HG03378 (cell line): ENCODE measurements at regions not wholly inside any gene's neighbourhood (a gene's known extent, or its start where the extent isn't known, plus 50 kb on each side); places are given as distances from the start of the nearest gene placed in this dataset.

Experiments used
- ATAC-seq: cut with Tn5 transposase; IDR thresholded peaks from one replicate; pipeline ENCODE4 v1.9.1; 2021; ENCODE audit warnings: mild to moderate bottlenecking, moderate library complexity; ENCODE audit not compliant: unreplicated experiment

DNA sequence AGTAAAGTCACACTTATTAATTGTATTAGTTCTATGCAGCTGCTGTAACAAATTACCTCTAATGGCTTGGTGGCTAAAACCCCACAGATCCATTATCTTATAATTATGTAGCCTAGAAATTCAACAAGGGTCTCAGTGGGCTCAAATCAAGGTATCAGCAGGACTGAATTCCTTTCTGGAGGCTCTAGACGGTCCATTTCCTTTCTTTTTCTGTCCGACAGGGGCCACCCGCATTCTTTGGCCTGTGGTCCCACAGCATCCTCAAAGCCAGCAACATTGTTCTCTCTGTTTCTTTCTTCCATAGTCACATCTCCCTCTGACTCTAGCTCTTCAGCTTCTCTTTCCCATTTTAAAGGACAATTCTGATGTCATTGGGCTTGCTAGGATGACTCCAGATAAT lies 276.3 kb upstream of the ZNF717 start:
- no peak for ATAC-seq

DNA sequence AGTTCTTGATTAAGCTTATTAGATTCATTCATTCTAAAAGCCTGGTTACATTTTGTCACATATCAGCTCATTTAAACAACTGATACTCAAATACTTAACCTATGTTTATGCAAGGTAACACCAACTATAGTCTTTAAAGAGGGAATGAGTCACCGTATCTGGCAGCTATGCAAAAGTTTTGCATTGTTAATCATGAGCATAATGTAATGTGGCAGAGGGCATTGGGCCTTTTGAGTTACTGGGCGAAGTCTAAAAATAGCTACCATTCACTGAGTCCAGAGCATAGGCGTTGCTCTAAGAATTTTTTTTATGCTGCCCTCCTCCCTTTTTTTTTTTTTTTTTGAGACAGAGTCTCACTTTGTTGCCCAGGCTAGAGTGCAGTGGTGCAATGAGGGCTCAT lies 277.7 kb upstream of the ZNF717 start:
- no peak for ATAC-seq

DNA sequence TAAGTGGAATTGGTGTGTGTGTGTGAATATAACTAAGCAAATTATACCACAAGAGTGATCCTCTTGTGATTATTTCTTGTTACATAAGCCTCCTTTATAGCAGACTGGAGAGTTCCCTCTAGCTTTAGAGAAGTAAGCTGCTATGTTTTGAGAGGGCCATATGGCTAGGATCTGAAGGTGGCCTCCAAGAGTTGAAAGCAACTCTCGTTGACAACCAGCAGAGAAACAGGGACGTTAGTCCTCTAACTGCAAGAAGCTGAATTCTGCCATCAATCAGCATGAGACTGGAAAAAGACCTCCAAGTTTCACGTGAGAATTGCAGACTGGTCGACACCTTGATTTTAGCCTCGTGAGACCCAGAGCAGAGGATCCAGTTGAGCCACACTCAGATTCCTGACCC lies 278.5 kb upstream of the ZNF717 start:
- no peak for ATAC-seq

DNA sequence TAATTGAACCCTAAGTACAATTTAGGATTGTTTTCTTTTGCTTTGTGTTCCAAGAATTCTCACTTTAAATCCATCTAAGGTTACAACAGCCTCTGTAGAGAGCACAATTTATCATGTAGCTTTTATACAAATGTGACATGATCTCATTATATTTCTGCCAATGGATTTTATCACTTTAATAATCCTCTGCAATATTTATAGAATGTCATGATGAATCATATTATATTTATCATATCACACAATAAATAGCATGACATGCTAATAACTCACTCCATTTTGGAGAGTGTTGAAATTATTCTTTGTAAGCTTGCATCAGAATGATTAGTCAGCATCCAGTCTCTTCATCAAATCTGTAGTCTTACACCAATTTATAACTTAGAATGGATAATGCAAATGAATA lies 280.6 kb upstream of the ZNF717 start:
- ATAC-seq, result no peak

DNA sequence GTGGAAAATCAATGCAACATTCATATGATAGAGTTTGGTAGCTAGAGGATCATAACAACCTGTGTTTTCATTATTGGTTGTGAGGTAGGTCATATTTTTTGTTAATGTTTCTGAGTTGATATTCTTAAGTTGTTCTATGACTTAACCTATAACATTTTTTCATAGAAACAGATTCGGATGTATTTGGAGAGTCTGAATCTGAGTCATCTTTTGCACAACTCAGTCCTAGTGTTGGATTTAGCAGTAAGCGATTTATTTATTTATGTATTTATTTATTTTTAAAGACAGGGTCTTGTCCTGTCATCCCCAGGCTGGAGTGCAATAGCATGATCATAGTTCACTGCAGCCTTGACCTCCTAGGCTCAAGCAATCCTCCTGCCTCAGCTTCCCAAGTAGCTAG lies 292.8 kb upstream of the ZNF717 start:
- ATAC-seq, result no peak

DNA sequence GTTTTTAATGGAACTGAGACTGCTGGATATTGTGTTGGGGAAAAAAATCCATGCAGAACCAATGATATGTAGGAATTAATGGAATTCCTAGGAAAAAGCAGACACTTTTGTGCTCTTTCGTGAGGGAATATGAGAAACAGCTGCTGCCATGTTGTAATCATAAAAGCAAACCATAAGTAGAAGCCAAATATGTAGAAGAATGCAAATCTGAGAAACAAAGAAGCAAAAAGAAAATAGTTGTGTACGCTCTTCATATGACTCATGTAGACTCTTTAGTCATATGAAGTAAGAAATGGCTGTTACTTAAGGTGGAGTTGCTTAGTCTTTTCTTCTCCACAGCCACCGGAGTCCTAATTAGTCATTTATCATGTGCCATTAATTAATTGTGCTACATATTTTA lies 298.6 kb upstream of the ZNF717 start:
- ATAC-seq, result no peak

DNA sequence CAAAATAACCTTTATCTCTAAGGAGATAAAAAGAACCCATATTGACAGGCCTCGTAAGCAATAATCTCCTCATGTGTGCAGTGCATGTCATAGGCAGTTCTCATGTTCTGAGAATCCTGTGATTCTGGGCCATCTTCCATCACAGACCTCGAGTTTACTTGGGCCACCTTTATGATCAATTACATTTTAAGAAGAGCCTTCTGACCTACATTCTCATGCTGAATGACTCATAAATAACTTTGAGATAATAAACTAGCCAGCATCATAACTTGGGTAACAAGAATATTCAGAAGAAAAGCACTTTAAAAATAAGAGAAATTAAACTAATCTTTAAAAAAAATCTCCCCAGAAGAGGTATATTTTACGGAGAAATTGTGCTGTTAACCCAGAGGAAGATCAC lies 310.7 kb upstream of the ZNF717 start:
- ATAC-seq, result no peak

DNA sequence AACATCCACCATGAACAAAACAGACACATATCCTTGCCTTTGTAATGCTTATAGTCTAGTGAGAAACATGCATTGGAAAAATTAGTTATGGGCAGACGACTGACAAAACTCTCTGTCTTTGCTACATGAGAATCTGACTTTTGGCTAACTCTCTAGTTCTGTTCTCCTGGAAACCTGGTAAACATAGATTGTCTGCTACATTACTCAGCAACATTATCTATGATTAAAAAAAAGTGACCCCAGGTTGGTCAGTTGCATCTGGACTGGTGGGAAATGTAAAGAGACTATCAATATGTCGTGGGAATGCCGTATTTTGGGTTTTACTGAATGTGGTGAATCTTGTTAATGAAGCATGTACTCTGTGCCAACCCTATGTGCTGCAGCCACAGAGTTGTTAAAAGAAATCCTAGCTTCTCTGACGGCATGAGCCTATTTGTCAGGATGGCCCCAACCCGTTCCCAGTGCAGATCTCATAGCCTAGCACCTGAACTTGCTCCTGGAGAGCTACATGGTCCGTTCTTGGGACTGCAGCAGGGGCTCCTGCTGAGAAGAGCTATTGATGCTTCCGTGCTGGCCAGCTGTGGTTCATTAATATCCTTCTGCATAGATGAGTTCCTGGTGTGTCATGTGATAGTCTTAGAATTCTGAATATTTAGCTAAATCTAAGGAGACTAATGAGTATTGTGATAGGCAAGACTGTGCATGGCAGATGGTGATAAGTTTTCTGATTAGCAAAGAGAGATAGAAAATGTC lies 311.7 kb upstream of the ZNF717 start:
- ATAC-seq, result no peak

DNA sequence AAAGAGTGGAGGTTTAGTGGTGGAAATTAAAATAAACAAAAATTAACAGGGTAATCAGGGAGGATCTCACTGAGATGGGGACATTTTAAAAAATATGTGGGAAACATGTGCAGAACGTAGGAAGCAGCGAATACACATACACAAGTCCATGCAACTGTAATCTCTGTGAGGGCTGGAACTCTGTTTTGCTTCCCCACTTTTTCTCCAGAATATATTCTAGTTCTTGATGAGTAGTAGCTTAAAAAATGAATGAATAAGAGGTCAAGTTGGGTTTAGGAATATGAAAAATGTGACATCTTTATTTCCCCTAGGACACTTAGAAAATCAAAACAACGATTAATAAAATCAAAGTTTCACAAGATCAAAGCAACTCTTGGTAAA lies 312.2 kb upstream of the ZNF717 start:
- ATAC-seq, result no peak

DNA sequence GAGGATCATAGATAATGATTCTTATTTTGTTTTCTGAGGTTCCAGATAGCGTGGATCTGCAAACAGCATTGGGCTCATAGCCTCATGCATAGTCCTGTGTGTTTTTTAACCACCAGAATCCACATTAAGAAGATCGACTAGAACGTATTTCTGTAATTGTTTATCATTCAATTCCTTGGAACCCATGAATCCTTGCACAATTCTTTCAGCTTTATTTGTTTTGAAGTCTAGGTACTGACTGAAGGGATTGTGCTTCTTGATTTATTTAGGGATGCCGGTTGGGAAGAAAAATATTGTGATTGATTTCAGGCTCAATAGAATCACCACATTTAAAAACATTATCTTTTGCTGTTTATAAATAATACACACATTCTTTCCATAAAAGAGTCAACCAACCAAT lies 314.6 kb upstream of the ZNF717 start:
- ATAC-seq, result no peak

DNA sequence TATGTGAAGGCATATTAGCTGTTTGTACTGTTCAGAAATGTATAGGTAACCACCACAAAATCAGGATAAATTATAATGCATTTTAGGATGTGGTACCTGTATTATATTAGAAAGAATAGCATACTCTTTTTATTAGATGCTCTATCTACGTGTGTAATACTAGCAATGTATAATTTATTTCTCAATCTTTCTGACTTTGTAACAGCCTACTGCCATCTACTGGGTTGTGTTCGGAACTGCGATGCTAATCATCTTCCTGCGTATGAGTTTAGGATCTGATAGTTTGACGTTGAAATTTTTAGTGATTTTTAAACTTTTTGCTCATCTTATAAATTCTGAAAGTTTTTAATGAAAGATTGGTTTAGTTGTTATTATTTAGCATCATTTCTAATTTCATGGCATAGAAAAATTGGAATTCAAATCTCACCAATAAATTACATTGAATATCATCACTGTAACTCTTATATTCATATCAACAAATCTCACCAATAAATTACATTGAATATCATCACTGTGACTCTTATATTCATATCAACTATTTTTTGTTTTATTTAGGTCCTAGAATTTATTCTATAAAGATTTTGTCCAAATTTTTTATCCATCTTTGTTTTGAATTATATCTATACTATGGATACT lies 322.7 kb upstream of the ZNF717 start:
- peak; percentile 56 for ATAC-seq

DNA sequence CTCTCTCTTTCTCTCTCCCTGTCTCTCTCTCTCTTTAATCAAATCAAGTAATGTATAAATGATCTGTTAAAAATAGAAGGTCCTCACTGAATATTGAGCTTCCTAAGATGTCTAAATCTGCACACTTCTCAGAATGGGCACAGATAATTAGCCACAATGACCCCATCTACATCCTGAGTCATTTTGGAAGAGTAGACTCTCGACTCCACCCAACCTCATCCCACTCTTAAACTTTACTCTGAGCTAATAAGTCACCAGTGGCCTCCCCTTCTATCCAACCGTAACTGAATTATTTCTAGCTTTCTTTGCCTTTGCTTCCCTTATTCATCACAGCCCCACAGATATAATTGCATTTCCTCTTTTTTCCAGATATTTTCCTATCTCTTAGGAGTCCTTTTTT lies 326.5 kb upstream of the ZNF717 start:
- no peak for ATAC-seq

DNA sequence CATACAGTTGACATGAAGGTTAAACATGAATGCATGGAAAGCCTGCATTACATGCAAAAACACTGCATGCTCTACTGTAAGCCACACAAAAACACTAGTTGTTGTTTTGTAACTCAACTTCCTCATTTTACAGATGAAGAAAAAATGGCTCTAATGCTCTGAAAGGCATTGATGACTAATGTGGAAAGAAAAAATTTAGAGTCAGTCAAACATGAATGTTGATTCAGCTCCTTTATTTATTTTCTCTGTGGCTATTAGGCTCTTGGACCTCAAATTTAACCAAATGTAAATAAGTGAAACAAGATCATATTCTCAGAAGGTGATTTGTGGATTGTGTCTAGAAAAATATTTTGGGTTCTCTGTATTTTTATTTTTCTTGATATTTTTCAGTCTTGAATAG lies 336.7 kb upstream of the ZNF717 start:
- no peak for ATAC-seq

DNA sequence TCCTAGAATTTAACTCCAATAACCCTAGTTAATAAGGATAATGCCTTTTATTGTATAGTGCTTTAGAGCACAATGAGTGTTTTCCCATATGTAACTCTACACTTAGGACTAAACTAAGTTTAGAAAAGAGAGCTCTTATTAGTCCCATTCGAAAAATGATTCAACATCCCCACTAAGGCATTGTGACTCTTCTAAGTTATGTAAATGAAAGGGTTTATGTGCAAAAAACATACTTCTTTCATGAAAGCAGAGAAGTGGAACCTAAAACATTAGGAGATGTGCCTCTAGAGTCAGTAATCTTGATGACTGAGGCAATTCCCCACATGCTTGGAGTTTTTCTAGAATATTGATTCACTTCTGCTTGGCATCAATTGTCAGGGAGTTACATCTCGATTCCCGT lies 344.1 kb upstream of the ZNF717 start:
- no peak for ATAC-seq

DNA sequence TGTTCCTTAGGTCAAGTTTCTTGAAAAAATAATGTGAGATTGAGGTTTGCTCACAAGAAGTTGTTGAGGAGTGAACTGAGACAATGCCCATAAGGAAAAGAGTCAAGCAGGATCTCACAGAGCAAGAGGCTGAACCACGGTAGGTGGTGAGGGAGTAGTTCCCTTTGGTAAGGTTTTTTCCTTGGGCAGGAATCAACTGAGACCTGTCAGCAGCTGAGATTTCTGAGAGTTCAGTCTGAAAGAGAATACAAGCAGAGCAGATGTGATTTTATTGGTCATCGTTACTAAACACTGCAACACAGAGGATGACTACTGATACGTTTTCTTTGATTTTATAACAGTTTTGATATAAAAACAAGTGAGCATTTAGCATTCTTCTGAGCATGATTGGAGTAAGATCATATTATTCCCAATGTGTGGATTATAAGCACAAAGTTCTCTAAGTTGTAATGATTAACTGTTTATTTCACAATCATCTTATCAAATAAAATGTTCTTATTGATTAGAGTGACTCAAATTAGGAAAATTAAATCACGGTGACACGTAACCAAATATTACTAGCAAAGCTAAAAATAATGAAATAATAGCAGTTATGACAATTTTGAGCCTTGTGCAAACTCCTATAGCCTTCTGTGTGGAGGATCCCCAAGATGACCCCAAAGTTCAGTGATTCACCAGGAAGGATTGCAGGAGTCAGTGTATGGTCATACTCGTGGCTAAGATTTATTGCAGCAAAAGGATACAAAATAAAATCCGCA lies 346.2 kb upstream of the ZNF717 start:
- no peak for ATAC-seq

DNA sequence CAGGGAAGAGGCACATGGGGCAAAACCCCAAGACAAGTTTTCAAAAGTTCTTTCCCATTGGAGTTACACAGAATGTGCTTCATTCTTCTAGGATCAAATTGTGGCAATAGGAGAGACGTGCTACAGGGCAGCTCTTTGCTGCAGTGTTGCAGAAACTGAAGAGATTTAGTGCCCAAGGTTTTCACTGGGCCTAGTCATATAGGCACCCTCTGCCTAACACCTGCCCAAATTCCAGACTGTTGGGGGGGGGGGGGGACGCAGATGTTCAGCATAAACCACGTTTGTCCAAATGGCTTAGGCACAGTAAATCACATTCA lies 346.8 kb upstream of the ZNF717 start:
- no peak for ATAC-seq

DNA sequence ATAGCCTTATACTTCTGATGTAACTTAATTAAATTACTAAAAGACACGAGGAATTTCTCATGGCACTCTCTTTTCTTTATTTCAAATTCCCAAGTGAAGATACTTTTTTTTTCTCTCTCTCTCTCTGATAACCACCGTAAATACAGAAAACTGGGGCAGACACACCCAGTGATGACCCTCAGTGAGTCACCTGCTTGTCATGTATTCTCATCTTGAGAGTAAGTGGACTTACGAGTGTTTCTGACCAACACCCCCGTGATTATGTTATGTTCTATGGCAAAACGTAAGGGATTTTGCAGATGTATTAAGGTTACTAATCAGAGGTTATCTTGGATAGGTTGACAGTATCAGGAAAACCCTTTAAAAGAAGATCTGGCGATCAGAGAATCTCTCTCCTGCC lies 348.8 kb upstream of the ZNF717 start:
- no peak for ATAC-seq

DNA sequence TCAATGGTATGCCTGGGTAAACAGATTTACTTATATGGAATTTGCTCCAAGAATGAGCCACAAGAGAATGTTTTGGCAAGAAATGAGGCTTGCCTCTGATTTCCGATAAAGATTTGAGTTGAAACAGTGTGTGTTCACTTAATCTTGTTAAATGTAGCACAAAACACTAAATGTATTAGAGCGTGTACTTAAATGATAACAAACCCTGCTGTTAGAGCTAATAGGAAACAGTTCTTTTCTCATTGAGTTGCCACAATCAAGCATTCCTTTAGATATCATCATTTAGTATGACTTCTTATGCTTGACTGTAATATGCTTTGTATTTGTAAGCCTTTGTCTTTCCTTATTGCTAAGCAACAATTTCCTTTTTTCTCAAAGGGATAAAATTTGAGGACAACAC lies 353.6 kb upstream of the ZNF717 start:
- ATAC-seq, result no peak

DNA sequence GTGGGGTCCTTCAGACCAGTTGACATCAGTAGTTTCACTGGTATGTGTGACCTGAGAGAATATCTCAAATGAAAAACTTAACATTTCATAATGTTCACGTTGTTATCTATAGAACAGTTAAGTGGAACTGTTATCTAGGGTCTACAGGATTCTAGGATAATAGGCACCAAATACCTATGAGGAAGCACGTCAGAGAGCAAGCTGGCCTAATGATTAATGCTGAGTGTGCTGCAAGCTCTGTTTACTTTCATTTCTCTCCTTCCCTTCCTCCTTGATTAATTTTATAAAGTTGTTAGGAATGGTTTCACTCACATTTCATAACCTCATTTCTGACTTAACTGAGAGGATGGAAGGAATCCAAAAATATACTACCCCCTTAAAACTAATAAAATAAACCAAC lies 362.5 kb upstream of the ZNF717 start:
- no peak for ATAC-seq

DNA sequence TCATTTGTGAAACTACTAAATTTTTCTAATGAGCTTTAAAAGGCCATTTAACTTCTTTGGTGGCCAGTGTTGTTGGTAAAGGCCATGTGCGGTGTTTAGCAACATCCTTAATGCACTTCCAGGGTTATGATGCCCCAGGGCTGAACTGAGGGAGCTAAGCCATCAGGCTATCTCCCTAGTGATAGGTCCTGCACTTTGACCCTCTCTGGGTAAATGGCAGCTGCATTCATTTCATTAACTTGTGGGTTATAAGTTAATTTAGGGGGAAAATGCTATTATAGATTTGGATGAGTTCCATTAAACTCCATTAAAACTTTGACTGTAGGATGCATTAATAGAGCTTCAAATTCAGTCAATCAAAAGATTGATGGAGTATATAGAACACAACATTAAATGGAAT lies 366.7 kb upstream of the ZNF717 start:
- no peak for ATAC-seq

DNA sequence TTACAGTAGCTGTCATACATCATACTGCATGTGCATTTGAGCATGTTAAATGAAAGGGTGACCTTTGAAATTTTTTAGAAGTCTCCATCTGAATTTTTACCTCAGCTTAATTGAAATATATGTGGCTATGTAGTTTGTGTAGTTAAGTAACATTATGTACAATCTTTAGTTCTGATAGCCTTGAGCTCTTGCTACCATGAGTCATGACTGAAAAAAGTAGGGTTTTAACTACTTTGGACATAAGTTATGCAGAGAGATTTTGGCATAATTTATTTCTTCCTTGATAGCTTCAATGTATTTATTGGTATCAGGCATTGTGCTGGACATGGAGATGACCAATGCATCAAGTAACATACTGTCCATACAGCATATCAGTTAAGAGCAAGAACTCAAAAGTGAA lies 376.5 kb upstream of the ZNF717 start:
- ATAC-seq, result no peak

DNA sequence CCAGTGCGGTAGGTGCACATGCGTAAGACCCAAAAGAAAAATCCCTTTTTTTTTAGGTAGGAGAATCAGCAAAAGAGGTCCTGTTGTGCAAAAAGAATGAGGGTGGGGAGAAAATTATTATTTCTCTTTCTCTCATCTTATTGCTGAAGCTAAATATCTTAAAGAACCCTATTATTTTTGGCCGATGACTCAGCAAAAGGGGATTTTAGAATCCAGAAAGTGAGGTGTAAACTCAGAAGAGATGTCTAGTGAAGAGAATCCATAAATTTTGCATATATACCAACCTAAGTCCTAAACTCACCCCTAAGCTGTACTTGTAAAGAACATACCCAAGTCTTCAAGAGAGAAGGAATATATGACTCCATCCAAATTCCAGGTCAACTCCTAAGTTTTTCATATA lies 386.3 kb upstream of the ZNF717 start:
- no peak for ATAC-seq
